HFFc6 (cell line): ENCODE measurements at regions not wholly inside any gene's neighbourhood (a gene's known extent, or its start where the extent isn't known, plus 50 kb on each side); places are given as distances from the start of the nearest gene placed in this dataset.

Source experiments
- DNase-seq: peaks from one replicate; pipeline ENCODE4 v3.0.0-alpha.2; 2018
- H3K27ac Mint-ChIP-seq: 2 replicates; pipeline ENCODE4 v1.8.0; 2020; ENCODE audit warnings: mild to moderate bottlenecking, mixed read lengths
- H3K27me3 Mint-ChIP-seq: 2 replicates; pipeline ENCODE4 v1.8.0; 2021; ENCODE audit warnings: mild to moderate bottlenecking, moderate library complexity, mixed read lengths; ENCODE audit not compliant: insufficient read depth
- H3K36me3 Mint-ChIP-seq: 2 replicates; pipeline ENCODE4 v1.8.0; 2021; ENCODE audit warnings: low read depth, mixed read lengths
- H3K4me1 Mint-ChIP-seq: 2 replicates; pipeline ENCODE4 v1.8.0; 2020; ENCODE audit warnings: low read depth, mixed read lengths
- H3K4me3 Mint-ChIP-seq: 2 replicates; pipeline ENCODE4 v1.8.0; 2020; ENCODE audit warnings: mild to moderate bottlenecking, moderate library complexity, mixed read lengths
- H3K9me3 Mint-ChIP-seq: 2 replicates; pipeline ENCODE4 v1.8.0; 2020; ENCODE audit warnings: mild to moderate bottlenecking, mixed read lengths
- CTCF ChIP-seq: fragments of 200-600 bp; sonication (generic); IDR thresholded peaks from 2 replicates; pipeline ENCODE4 v1.5.0; 2021; ENCODE audit warnings: antibody characterized with exemption, mild to moderate bottlenecking

- Mint-ChIP-seq H3K27ac (no peak overlapping the region), H3K27me3 (peaks cover 8% of the 10 kb centered on the region), H3K4me3 (no peak overlapping the region), H3K9me3 (peaks cover 4% of the 10 kb centered on the region; the same call in 1 of the 2 replicates), H3K36me3 (no peaks in the 10 kb centered on the region), H3K4me1 (no peaks in the 10 kb centered on the region; the same call in 1 of the 2 replicates)
- TF ChIP-seq CTCF, result no peak
- no peak for DNase-seq
Measured at GRCh38 chr9:86674487-86674886, 272.8 kb downstream of the GAS1 start.

- Mint-ChIP-seq H3K9me3 (peaks cover 4% of the 10 kb centered on the region; the same call in 1 of the 2 replicates), H3K36me3 (no peaks in the 10 kb centered on the region), H3K27ac (no peak overlapping the region), H3K27me3 (peaks cover 3% of the 10 kb centered on the region), H3K4me3 (no peak overlapping the region), H3K4me1 (peaks cover 3% of the 10 kb centered on the region; the same call in 1 of the 2 replicates)
- no peak for TF ChIP-seq CTCF
- no peak for DNase-seq
Measured at GRCh38 chr9:86672966-86673365, 274.3 kb downstream of the GAS1 start.

DNA sequence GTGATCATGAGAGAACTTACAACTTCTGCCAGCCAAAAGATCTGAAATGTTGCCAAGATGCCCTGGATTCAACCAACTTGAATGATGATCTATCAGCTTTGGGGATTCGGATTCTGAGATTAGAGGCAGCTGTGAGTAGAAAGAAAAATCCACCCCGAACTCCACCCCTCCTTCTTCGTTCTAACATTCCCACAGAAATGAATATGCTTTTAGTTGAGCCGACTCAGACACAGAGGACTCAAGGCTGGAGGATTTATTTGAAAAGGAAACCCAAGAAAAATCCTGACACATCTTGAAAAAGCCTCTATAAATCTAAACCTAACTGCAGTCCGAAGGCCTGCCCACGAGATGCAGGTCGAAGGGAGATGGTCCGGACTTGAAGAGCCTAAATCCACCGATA is 275.0 kb downstream of the GAS1 start:
- TF ChIP-seq CTCF, result no peak
- H3K4me3 Mint-ChIP-seq, result no peak overlapping the region
- H3K9me3 Mint-ChIP-seq, result peaks cover 4% of the 10 kb centered on the region; the same call in 1 of the 2 replicates
- DNase-seq, result no peak
- H3K4me1 Mint-ChIP-seq, result peaks cover 7% of the 10 kb centered on the region; the same call in 1 of the 2 replicates
- H3K36me3 Mint-ChIP-seq, result no peaks in the 10 kb centered on the region
- peaks cover 2% of the 10 kb centered on the region for H3K27me3 Mint-ChIP-seq
- no peak overlapping the region for H3K27ac Mint-ChIP-seq

GRCh38 chr9:86671018-86671417 is 276.3 kb downstream of the GAS1 start:
- Mint-ChIP-seq H3K27me3 (peaks cover 2% of the 10 kb centered on the region), H3K4me3 (no peak overlapping the region), H3K4me1 (peaks cover 7% of the 10 kb centered on the region; the same call in 1 of the 2 replicates), H3K27ac (no peak overlapping the region), H3K9me3 (peaks cover 4% of the 10 kb centered on the region; the same call in 1 of the 2 replicates), H3K36me3 (no peaks in the 10 kb centered on the region)
- no peak for TF ChIP-seq CTCF
- DNase-seq, result no peak

DNA sequence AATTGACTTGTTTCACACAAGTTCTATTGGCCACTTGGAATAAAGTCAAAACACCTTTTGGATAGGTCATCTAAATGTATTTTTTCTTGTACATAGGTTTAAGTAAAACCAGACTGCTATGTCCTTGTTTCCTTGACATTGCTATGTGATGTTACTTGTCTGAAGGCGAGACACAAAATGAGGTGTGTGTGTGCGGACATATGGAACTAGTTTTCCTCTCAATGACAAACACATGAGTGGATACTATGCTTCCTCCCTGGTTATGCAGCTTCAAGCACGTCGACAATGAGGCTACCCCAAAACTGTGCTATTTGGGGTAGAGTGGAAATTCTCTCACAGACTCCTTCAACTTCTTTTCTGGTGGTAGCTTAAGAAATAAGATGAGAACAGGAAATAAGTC is 276.8 kb downstream of the GAS1 start:
- no peak overlapping the region for H3K27ac Mint-ChIP-seq
- no peak for DNase-seq
- H3K4me3 Mint-ChIP-seq, result no peak overlapping the region
- H3K36me3 Mint-ChIP-seq, result no peaks in the 10 kb centered on the region
- H3K27me3 Mint-ChIP-seq, result peaks cover 2% of the 10 kb centered on the region
- H3K9me3 Mint-ChIP-seq, result peaks cover 4% of the 10 kb centered on the region; the same call in 1 of the 2 replicates
- TF ChIP-seq CTCF, result no peak
- peaks cover 7% of the 10 kb centered on the region; the same call in 1 of the 2 replicates for H3K4me1 Mint-ChIP-seq

- no peaks in the 10 kb centered on the region for H3K36me3 Mint-ChIP-seq
- H3K27ac Mint-ChIP-seq, result no peak overlapping the region
- peaks cover 4% of the 10 kb centered on the region; the same call in 1 of the 2 replicates for H3K9me3 Mint-ChIP-seq
- DNase-seq, result no peak
- TF ChIP-seq CTCF, result no peak
- no peak overlapping the region for H3K4me3 Mint-ChIP-seq
- peaks cover 7% of the 10 kb centered on the region; the same call in 1 of the 2 replicates for H3K4me1 Mint-ChIP-seq
- peaks cover 5% of the 10 kb centered on the region for H3K27me3 Mint-ChIP-seq
Measured at GRCh38 chr9:86670076-86670475, 277.2 kb downstream of the GAS1 start.
